ENCODE measurements at regions not wholly inside any gene's neighbourhood (a gene's known extent, or its start where the extent isn't known, plus 50 kb on each side); places are given as distances from the start of the nearest gene placed in this dataset.

- no peak for TF ChIP-seq CTCF (conservative IDR thresholded peaks at IDR 0.05)
- no peak for TF ChIP-seq EZH2 (IDR thresholded peaks at IDR 0.05; ENCODE audit: low read depth)
These were observed 108.3 kb downstream of the HNRNPLL start for GRCh38 chr2:38494394-38494793.

Measured in PC-9 (cell line).